Mesenchymal stem cell (in vitro differentiated cells and primary cell): ENCODE measurements at regions not wholly inside any gene's neighbourhood (a gene's known extent, or its start where the extent isn't known, plus 50 kb on each side); places are given as distances from the start of the nearest gene placed in this dataset.
A peak's percentile ranks its signal among the peaks of the same experiment; 100 is the strongest.
"Not testable (repeated sequence)": the region's sequence is repeated elsewhere in the genome, so short reads cannot be mapped to it uniquely, and the experiment has no call there.

Source experiments
- DNase-seq: peaks from one replicate; pipeline ENCODE4 v3.0.0-alpha.2; 2013
- H2AFZ ChIP-seq: one replicate; pipeline ENCODE4 v1.6.1; 2013; ENCODE audit warnings: low read depth, mild to moderate bottlenecking, control low read depth, inconsistent platforms, low read length, moderate library complexity
- H2AK5ac ChIP-seq: 2 replicates; pipeline ENCODE4 v1.6.1; 2013; ENCODE audit warnings: low read length, moderate library complexity, mild to moderate bottlenecking, inconsistent platforms; ENCODE audit not compliant: severe bottlenecking
- H2BK120ac ChIP-seq: one replicate; pipeline ENCODE4 v1.6.1; 2013; ENCODE audit warnings: low read depth, mild to moderate bottlenecking, inconsistent platforms, low read length, moderate library complexity
- H2BK12ac ChIP-seq, 2 experiments: one replicate each; pipeline ENCODE4 v1.6.1; 2013; ENCODE audit warnings: inconsistent platforms in 2 of 2, low read length in 2 of 2, mild to moderate bottlenecking in 2 of 2, moderate library complexity in 2 of 2, control low read depth in 1 of 2
- H2BK15ac ChIP-seq: one replicate; pipeline ENCODE4 v1.6.1; 2013; ENCODE audit warnings: mild to moderate bottlenecking, low read depth, inconsistent platforms; ENCODE audit not compliant: poor library complexity, severe bottlenecking
- H2BK5ac ChIP-seq: 2 replicates; pipeline ENCODE4 v1.6.1; 2013; ENCODE audit warnings: low read depth, mild to moderate bottlenecking, low read length, control low read depth, inconsistent platforms; ENCODE audit not compliant: poor library complexity, severe bottlenecking
- H3K14ac ChIP-seq, 2 experiments: one replicate each; pipeline ENCODE4 v1.6.1; 2013; ENCODE audit warnings: inconsistent platforms in 2 of 2, low read length in 2 of 2, control low read depth in 1 of 2, mild to moderate bottlenecking in 1 of 2, moderate library complexity in 1 of 2
- H3K18ac ChIP-seq, 2 experiments: one replicate each; pipeline ENCODE4 v1.6.1; 2013; ENCODE audit warnings: inconsistent platforms in 2 of 2, low read length in 2 of 2, control low read depth in 1 of 2, low read depth in 1 of 2, mild to moderate bottlenecking in 1 of 2
- H3K23ac ChIP-seq, 2 experiments: one replicate each; pipeline ENCODE4 v1.6.1; 2013; ENCODE audit warnings: inconsistent platforms in 2 of 2, low read length in 2 of 2, mild to moderate bottlenecking in 2 of 2, moderate library complexity in 2 of 2, control low read depth in 1 of 2
- H3K27ac ChIP-seq: 2 replicates; pipeline ENCODE4 v1.5.1; 2013; ENCODE audit warnings: mild to moderate bottlenecking, moderate library complexity, low read length, control low read depth, inconsistent platforms; ENCODE audit not compliant: poor library complexity, severe bottlenecking
- H3K27me3 ChIP-seq, 2 experiments: 2 replicates each; pipeline versions ENCODE4 v1.6.1 to v1.7.0; 2013; ENCODE audit warnings: low read length in 2 of 2, mild to moderate bottlenecking in 2 of 2, moderate library complexity in 2 of 2, control low read depth in 1 of 2, inconsistent platforms in 1 of 2; ENCODE audit not compliant: control insufficient read depth in 1 of 2, insufficient read depth in 1 of 2
- H3K36me3 ChIP-seq, 2 experiments: 2 replicates each; pipeline versions ENCODE4 v1.6.1 to v1.7.0; 2013; ENCODE audit warnings: low read length in 2 of 2, control low read depth in 1 of 2, inconsistent platforms in 1 of 2, low read depth in 1 of 2, mild to moderate bottlenecking in 1 of 2; ENCODE audit not compliant: insufficient read depth in 2 of 2, control insufficient read depth in 1 of 2
- H3K4ac ChIP-seq, 2 experiments: one replicate each; pipeline ENCODE4 v1.6.1; 2013; ENCODE audit warnings: inconsistent platforms in 2 of 2, low read length in 2 of 2, mild to moderate bottlenecking in 2 of 2, moderate library complexity in 2 of 2, control low read depth in 1 of 2, low read depth in 1 of 2
- H3K4me1 ChIP-seq: 2 replicates; pipeline ENCODE4 v1.6.1; 2013; ENCODE audit warnings: low read depth, low read length, control low read depth; ENCODE audit not compliant: control insufficient read depth, insufficient read depth
- H3K4me2 ChIP-seq: 2 replicates; pipeline ENCODE4 v1.6.1; 2013; ENCODE audit warnings: low read length, mild to moderate bottlenecking, inconsistent platforms; ENCODE audit not compliant: poor library complexity, severe bottlenecking
- H3K4me3 ChIP-seq, 2 experiments: 2 replicates each; pipeline versions ENCODE4 v1.5.1 to v1.7.0; 2013; ENCODE audit warnings: low read length in 2 of 2, mild to moderate bottlenecking in 2 of 2, control low read depth in 1 of 2, low read depth in 1 of 2; ENCODE audit not compliant: insufficient read depth in 1 of 2
- H3K79me1 ChIP-seq: replicated peaks from 2 replicates; pipeline ENCODE4 v1.6.1; 2013; ENCODE audit warnings: mild to moderate bottlenecking, control low read depth, low read length, inconsistent platforms; ENCODE audit not compliant: poor library complexity, severe bottlenecking
- H3K9ac ChIP-seq: 2 replicates; pipeline ENCODE4 v1.7.0; 2013; ENCODE audit warnings: mild to moderate bottlenecking, low read length, moderate library complexity
- H3K9me3 ChIP-seq: 2 replicates; pipeline ENCODE4 v1.7.0; 2013; ENCODE audit warnings: mild to moderate bottlenecking, low read length; ENCODE audit not compliant: control insufficient read depth
- H4K8ac ChIP-seq: one replicate; pipeline ENCODE4 v1.6.1; 2013; ENCODE audit warnings: inconsistent platforms, mild to moderate bottlenecking, low read length, moderate library complexity
- H4K91ac ChIP-seq: one replicate; pipeline ENCODE4 v1.6.1; 2013; ENCODE audit warnings: mild to moderate bottlenecking, low read length, inconsistent platforms
- WGBS: methylation state at CpG from one replicate; pipeline ENCODE4 v1.1.7; 2013; ENCODE audit warnings: mixed read lengths; 5-methylcytosine and 5-hydroxymethylcytosine counted together

DNA sequence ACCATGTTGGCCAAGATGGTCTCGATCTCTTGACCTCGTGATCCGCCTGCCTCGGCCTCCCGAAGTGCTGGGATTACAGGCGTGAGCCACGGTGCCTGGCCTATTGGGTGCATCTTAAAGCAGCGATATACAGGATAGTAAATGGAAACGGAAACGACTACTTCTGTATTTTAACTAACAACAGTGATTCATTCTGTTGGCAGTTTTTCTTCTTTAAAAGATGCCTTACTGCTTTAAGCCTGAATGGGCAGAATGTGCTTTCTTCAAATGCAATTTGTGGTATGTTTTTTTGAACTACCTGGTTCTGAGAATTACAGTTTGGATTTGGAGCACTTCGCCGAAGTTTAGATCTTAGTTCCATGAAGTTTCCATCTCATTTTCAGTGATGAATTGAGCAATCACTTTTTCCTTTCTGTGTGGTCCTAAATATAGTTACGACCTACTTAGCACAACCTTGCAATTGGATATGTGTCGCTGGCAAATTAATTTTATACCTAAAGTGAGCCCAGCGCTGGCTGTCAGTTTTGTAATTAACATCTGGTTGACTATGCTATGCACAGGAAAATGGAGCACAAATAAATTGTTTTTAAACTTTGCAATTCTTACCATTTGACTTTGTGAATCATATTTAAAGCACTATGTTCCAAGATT is 53.6 kb upstream of the EIF5 start:
- WGBS = 83% methylated on average over 15 of the region's 15 CpGs
- Histone ChIP-seq H3K79me1 (no peaks in the 10 kb centered on the region), H4K8ac (no peak overlapping the region), H2BK15ac (no peak overlapping the region), H3K9me3 (no peaks in the 10 kb centered on the region), H3K4me3 (no peak overlapping the region), H3K23ac (no peak overlapping the region), H3K27ac (no peak overlapping the region), H2AK5ac (no peak overlapping the region), H3K9ac (no peak overlapping the region), H2AFZ (no peak overlapping the region), H3K18ac (no peak overlapping the region), H4K91ac (no peak overlapping the region), H3K27me3 (peaks cover 8 to 13% of the 10 kb centered on the region in 2 experiments), H3K4me1 (peaks cover 9% of the 10 kb centered on the region), H3K36me3 (no peaks in the 10 kb centered on the region), H2BK120ac (no peak overlapping the region), H2BK12ac (no peak overlapping the region), H2BK5ac (no peak overlapping the region), H3K4ac (no peak overlapping the region), H3K4me2 (no peak overlapping the region), H3K14ac (no peak overlapping the region)
- DNase-seq = no peak

DNA sequence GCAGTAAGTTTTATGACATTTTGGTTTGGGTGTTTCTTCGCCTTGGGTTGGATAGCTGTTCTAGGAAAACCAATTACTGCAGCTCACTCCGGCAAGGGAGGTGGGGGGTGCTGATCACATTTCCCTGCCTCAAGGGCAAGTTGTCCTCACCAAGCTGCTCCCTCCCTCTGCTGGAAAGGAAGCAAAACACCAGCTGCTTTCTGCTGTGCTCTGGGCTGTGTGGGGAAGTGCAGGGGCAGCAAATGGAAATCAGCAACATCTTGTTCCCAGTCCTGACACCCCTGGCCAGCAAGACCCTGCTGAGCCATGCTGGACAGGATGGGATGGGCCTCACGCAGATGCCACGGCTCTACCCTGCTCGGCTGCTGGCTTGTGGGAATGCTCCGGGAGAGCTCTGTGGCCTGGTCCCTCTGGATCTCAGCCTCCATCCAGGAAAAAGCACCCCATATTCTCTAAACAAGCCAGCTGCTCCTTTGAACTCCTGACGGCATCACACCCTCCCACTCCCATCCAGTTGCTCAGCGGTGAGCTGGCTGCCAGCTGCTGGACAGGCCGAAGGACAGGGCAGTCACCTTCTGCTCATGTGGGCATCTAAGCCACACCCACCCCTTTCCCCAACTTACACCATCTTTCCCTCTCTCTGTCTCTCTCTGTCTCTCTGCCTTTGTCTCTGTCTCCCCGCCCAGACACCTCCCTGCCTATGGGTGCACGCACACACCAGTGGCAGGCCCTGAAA is 52.4 kb upstream of the EIF5 start:
- DNase-seq = peak; percentile 79
- Histone ChIP-seq H3K23ac (no peak overlapping the region), H3K36me3 (no peaks in the 10 kb centered on the region), H3K14ac (no peak overlapping the region), H3K27ac (no peak overlapping the region), H3K4me3 (no peak overlapping the region), H3K4ac (no peak overlapping the region), H2AFZ (no peak overlapping the region), H3K4me2 (no peak overlapping the region), H3K9me3 (no peaks in the 10 kb centered on the region), H3K27me3 (peaks cover 11 to 13% of the 10 kb centered on the region in 2 experiments), H3K18ac (no peak overlapping the region), H3K79me1 (no peaks in the 10 kb centered on the region), H2BK15ac (no peak overlapping the region), H2BK120ac (no peak overlapping the region), H2AK5ac (no peak overlapping the region), H4K8ac (no peak overlapping the region), H3K9ac (no peak overlapping the region), H3K4me1 (peaks cover 9% of the 10 kb centered on the region), H4K91ac (no peak overlapping the region), H2BK5ac (no peak overlapping the region), H2BK12ac (no peak overlapping the region)
- WGBS = 84% methylated on average over 11 of the region's 11 CpGs

DNA sequence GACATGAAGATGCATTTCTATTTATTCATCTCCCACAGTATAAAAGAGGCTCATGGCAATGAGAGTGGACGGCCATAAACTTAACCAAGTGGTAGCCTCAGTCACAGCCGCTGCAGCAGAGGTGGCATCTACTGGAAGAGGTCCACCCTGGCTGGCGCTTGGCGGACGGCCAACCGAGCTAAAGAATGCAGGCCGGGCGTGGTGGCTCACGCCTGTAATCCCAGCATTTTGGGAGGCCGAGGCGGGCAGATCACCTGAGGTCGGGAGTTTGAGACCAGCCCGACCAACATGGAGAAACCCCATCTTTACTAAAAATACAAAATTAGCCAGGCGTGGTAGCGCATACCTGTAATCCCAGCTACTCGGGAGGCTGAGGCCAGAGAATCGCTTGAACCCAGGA is 51.7 kb upstream of the EIF5 start:
- not testable (repeated sequence) for H2BK15ac ChIP-seq, H3K27ac ChIP-seq, H3K9me3 ChIP-seq, H3K79me1 ChIP-seq, H3K4me3 ChIP-seq, H2AFZ ChIP-seq, H2BK12ac ChIP-seq, H4K8ac ChIP-seq, H2BK120ac ChIP-seq, H2AK5ac ChIP-seq, H4K91ac ChIP-seq, H3K9ac ChIP-seq, H3K14ac ChIP-seq, H3K18ac ChIP-seq, DNase-seq, H3K4me2 ChIP-seq, H3K36me3 ChIP-seq, H3K4me1 ChIP-seq, H3K4ac ChIP-seq, H2BK5ac ChIP-seq, H3K23ac ChIP-seq
- H3K27me3 ChIP-seq = peaks cover 17 to 19% of the 10 kb centered on the region in 2 experiments
- 93% methylated on average over 8 of the region's 17 CpGs for WGBS

DNA sequence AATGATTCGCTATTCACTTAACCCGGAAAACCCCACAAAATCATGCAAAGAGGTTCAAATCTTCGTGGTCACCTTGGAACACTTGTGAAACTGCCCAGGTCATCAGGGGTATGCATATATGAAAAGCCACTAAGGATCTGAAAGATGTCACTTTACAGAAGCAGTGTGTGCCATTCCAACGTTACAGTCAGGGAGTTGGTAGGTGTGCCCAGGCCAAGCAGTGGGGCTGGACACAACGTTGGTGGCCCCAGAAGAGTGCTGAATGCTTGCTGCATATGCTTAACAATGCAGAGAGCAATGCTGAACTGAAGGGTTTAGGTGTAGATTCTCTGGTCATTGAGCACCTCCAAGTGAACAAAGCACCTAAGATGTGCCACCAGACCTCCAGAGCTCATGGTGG is 51.1 kb upstream of the EIF5 start:
- no peaks in the 10 kb centered on the region for H3K79me1 ChIP-seq
- no peak overlapping the region for H3K18ac ChIP-seq
- H3K14ac ChIP-seq = no peak overlapping the region
- H2AFZ ChIP-seq = no peak overlapping the region
- H3K4ac ChIP-seq = no peak overlapping the region
- H3K36me3 ChIP-seq = no peaks in the 10 kb centered on the region
- H3K4me3 ChIP-seq = no peak overlapping the region
- no peak overlapping the region for H3K27ac ChIP-seq
- no peak overlapping the region for H2AK5ac ChIP-seq
- no peak for DNase-seq
- no peak overlapping the region for H2BK12ac ChIP-seq
- no peaks in the 10 kb centered on the region for H3K9me3 ChIP-seq
- H3K9ac ChIP-seq = no peak overlapping the region
- H3K27me3 ChIP-seq = peaks cover 16 to 20% of the 10 kb centered on the region in 2 experiments
- H2BK15ac ChIP-seq = no peak overlapping the region
- H2BK5ac ChIP-seq = no peak overlapping the region
- no peak overlapping the region for H3K4me2 ChIP-seq
- no peak overlapping the region for H4K91ac ChIP-seq
- no peak overlapping the region for H4K8ac ChIP-seq
- peaks cover 9% of the 10 kb centered on the region for H3K4me1 ChIP-seq
- H2BK120ac ChIP-seq = no peak overlapping the region
- 90% methylated on average over 5 of the region's 5 CpGs for WGBS
- H3K23ac ChIP-seq = no peak overlapping the region
